ENCODE measurements at regions not wholly inside any gene's neighbourhood (a gene's known extent, or its start where the extent isn't known, plus 50 kb on each side); places are given as distances from the start of the nearest gene placed in this dataset.

DNA sequence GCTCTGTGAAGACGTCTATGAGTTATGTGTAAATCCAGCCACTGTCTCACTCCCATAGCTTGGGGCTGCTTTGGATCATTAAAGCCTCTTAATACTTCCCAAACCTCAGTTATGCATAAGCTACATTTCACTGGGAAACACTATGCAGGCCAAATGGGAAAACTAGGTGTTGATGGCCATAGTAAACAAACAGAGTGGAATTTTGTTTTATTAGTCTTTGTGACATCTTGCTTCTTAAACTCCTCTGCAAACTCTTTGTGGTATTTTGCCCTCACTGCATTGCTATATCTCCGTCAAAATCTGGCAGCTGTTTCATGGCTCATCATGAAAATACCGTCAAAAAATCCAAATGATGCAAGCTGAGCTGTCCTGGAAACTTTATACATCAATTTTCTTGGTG is 167.2 kb upstream of the HMHB1 start:
- peaks cover 25% of the 10 kb centered on the region for H3F3A ChIP-seq (ENCODE audit: insufficient read depth, low read length)
- H3K9me2 ChIP-seq (replicated peaks; ENCODE audit: insufficient read depth, low read length), result no peaks in the 10 kb centered on the region
- H3K36me3 ChIP-seq (replicated peaks; ENCODE audit: insufficient read depth, low read length), result no peaks in the 10 kb centered on the region
- H3K9ac ChIP-seq (ENCODE audit: low read length), result no peak overlapping the region
- no peak for DNase-seq
- H3K79me2 ChIP-seq (ENCODE audit: low read length), result no peaks in the 10 kb centered on the region
- no peak overlapping the region for H3K4me2 ChIP-seq (ENCODE audit: low read depth, low read length)
- H3K9me3 ChIP-seq (replicated peaks; ENCODE audit: insufficient read depth, low read length), result no peaks in the 10 kb centered on the region
- H3K4me1 ChIP-seq (ENCODE audit: low read length), result peaks cover 67% of the 10 kb centered on the region
- no peaks in the 10 kb centered on the region for H4K20me1 ChIP-seq (ENCODE audit: insufficient read depth, low read length)
- no peaks in the 10 kb centered on the region for H3K27me3 ChIP-seq (replicated peaks; ENCODE audit: insufficient read depth, low read length)
- no peak overlapping the region for H2AFZ ChIP-seq (ENCODE audit: low read length)
- no peak overlapping the region for H3K4me3 ChIP-seq (ENCODE audit: low read length)
- no peak overlapping the region for H3K27ac ChIP-seq (ENCODE audit: low read length)
- no peak for TF ChIP-seq EZH2 (optimal IDR thresholded peaks at IDR 0.05; ENCODE audit: low read depth, low read length)
- TF ChIP-seq, protein P1, sequence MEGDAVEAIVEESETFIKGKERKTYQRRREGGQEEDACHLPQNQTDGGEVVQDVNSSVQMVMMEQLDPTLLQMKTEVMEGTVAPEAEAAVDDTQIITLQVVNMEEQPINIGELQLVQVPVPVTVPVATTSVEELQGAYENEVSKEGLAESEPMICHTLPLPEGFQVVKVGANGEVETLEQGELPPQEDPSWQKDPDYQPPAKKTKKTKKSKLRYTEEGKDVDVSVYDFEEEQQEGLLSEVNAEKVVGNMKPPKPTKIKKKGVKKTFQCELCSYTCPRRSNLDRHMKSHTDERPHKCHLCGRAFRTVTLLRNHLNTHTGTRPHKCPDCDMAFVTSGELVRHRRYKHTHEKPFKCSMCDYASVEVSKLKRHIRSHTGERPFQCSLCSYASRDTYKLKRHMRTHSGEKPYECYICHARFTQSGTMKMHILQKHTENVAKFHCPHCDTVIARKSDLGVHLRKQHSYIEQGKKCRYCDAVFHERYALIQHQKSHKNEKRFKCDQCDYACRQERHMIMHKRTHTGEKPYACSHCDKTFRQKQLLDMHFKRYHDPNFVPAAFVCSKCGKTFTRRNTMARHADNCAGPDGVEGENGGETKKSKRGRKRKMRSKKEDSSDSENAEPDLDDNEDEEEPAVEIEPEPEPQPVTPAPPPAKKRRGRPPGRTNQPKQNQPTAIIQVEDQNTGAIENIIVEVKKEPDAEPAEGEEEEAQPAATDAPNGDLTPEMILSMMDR (IDR thresholded peaks at IDR 0.05; ENCODE audit: low read length), result no peak

DNA sequence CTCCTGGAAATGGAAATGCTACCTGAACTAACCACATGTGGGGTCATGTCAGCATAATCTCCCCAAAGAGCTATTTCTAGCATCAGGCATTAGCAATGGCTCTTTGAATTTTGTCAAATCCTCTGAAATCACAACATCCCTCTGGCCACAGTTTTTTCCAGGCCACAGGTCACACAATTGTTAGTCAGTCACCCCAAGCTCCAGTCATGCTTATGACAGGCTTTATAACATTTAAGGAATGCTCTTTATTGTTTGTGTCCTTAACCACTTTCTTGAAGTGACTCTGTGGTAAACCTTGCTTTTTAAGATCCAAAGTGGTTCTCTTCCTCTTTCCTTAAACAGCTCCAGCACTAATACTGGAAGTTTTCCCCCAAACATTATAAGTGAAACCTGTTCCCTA is 169.2 kb upstream of the HMHB1 start:
- no peak overlapping the region for H3K4me3 ChIP-seq (ENCODE audit: low read length)
- no peaks in the 10 kb centered on the region for H3K27me3 ChIP-seq (replicated peaks; ENCODE audit: insufficient read depth, low read length)
- H3K27ac ChIP-seq (ENCODE audit: low read length), result no peak overlapping the region
- no peak overlapping the region for H2AFZ ChIP-seq (ENCODE audit: low read length)
- H4K20me1 ChIP-seq (ENCODE audit: insufficient read depth, low read length), result no peaks in the 10 kb centered on the region
- H3K4me2 ChIP-seq (ENCODE audit: low read depth, low read length), result peak overlapping the region; percentile 46
- no peaks in the 10 kb centered on the region for H3K79me2 ChIP-seq (ENCODE audit: low read length)
- DNase-seq, result no peak
- no peaks in the 10 kb centered on the region for H3K36me3 ChIP-seq (replicated peaks; ENCODE audit: insufficient read depth, low read length)
- peaks cover 65% of the 10 kb centered on the region for H3K4me1 ChIP-seq (ENCODE audit: low read length)
- TF ChIP-seq, protein P1 (IDR thresholded peaks at IDR 0.05; ENCODE audit: low read length), result no peak
- no peak overlapping the region for H3K9ac ChIP-seq (ENCODE audit: low read length)
- peaks cover 25% of the 10 kb centered on the region for H3F3A ChIP-seq (ENCODE audit: insufficient read depth, low read length)
- no peaks in the 10 kb centered on the region for H3K9me2 ChIP-seq (replicated peaks; ENCODE audit: insufficient read depth, low read length)
- H3K9me3 ChIP-seq (replicated peaks; ENCODE audit: insufficient read depth, low read length), result no peaks in the 10 kb centered on the region

DNA sequence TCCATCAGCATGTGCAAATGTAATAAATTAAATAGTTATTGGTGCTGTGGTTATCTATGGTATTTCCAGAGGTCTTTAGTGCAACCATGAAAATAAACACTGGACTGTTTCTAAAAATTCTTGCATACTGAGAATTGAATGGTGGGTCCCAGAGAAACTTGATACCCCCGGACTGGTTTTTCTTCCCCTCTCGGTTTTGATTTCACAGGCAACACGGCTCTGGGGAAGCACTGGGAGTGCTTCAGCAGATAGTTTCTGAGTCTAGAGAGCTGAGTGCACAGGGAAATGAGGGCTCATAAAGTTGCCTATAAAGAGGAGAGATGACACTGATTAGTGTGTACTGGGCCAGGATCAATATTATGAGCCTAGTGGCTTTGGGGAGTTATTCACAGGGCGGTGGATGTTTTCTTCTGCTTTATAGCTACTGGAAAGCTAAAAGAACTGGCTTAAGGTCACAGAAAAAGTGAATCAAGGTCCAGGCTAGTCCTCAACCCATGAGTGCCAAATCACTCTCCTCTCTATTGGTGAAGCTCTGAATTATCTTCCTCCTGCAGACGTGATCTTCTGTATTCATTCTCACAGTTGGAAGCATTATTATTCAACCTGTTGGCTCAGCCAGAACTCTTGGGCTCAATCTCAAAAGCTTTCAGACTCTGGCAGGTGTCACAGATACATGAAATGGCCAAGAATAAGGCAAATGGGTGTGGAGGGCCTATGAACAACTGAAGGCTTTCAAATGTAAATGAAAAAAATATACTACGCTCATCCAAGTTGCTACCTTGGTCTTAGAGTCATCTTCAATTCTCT is 170.2 kb upstream of the HMHB1 start:
- Histone ChIP-seq H3K36me3 (replicated peaks; ENCODE audit: insufficient read depth, low read length) (no peaks in the 10 kb centered on the region), H3K9ac (ENCODE audit: low read length) (no peak overlapping the region), H3K4me1 (ENCODE audit: low read length) (peaks cover 62% of the 10 kb centered on the region), H3K9me3 (replicated peaks; ENCODE audit: insufficient read depth, low read length) (no peaks in the 10 kb centered on the region), H3F3A (ENCODE audit: insufficient read depth, low read length) (peaks cover 25% of the 10 kb centered on the region), H3K27me3 (replicated peaks; ENCODE audit: insufficient read depth, low read length) (no peaks in the 10 kb centered on the region), H3K9me2 (replicated peaks; ENCODE audit: insufficient read depth, low read length) (no peaks in the 10 kb centered on the region), H3K4me3 (ENCODE audit: low read length) (0 out of 2 replicates have a peak overlapping the region, but pooled peaks have one; percentile 10), H4K20me1 (ENCODE audit: insufficient read depth, low read length) (no peaks in the 10 kb centered on the region), H3K27ac (ENCODE audit: low read length) (peak overlapping the region; percentile 47; the same call in 1 of the 2 replicates), H3K79me2 (ENCODE audit: low read length) (no peaks in the 10 kb centered on the region), H2AFZ (ENCODE audit: low read length) (no peak overlapping the region), H3K4me2 (ENCODE audit: low read depth, low read length) (peak overlapping the region; percentile 46)
- DNase-seq, result peak; percentile 67
- no peak for TF ChIP-seq EZH2phosphoT487 (IDR thresholded peaks at IDR 0.05; ENCODE audit: low read length)
- TF ChIP-seq, protein P1 (IDR thresholded peaks at IDR 0.05; ENCODE audit: low read length), result no peak
- no peak for TF ChIP-seq EZH2 (optimal IDR thresholded peaks at IDR 0.05; ENCODE audit: low read depth, low read length)

Data from MM.1S (cell line).